ENCODE measurements at regions not wholly inside any gene's neighbourhood (a gene's known extent, or its start where the extent isn't known, plus 50 kb on each side); places are given as distances from the start of the nearest gene placed in this dataset.

DNA sequence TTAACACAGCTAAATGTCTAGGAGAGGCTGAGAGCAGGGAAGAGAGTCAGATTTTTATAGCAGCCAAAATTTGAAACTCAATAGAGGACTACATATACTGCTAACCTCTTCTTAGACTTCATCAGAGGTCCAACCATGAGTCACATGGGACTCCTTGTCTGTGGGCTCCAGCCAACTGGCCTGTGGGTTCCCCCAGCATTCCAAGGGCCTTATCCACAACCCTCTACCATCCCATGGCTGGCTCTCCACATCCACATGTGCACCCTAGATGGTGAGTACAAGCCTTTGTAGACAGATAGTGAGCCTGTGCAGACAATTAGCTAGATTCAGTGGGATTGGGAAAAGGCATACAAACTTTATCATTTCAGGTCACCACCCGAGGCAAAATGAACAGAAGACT, 901.9 kb upstream of the ZEB2 start:
- TF ChIP-seq, protein P1, sequence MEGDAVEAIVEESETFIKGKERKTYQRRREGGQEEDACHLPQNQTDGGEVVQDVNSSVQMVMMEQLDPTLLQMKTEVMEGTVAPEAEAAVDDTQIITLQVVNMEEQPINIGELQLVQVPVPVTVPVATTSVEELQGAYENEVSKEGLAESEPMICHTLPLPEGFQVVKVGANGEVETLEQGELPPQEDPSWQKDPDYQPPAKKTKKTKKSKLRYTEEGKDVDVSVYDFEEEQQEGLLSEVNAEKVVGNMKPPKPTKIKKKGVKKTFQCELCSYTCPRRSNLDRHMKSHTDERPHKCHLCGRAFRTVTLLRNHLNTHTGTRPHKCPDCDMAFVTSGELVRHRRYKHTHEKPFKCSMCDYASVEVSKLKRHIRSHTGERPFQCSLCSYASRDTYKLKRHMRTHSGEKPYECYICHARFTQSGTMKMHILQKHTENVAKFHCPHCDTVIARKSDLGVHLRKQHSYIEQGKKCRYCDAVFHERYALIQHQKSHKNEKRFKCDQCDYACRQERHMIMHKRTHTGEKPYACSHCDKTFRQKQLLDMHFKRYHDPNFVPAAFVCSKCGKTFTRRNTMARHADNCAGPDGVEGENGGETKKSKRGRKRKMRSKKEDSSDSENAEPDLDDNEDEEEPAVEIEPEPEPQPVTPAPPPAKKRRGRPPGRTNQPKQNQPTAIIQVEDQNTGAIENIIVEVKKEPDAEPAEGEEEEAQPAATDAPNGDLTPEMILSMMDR (IDR thresholded peaks at IDR 0.05; ENCODE audit: control insufficient read depth, insufficient read depth, low read depth, low read length, missing control alignments), result no peak
- peak; percentile 2 for DNase-seq (ENCODE audit: low read depth)
- no peak overlapping the region for H3K4me3 ChIP-seq (ENCODE audit: control insufficient read depth, low read depth, low read length)

DNA sequence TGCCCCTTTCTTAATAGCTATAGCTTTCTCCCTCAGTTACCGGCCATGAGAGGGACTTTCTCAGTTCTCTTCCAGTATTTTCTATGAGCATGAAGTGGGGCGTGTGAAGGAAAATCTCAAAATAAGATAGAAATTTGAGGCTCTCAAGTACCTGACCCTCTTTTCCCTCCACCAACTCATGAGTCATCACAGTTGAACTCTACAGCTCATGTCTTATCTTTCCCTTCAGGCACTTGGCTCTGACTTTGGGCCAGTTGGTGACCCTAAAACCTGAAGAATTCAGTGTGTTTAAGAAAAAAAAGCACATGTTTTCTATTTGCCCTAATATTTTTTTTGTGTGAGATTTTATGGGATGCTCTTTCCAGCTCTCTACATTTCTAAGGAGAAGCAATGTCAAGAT, 896.7 kb upstream of the ZEB2 start:
- no peak overlapping the region for H3K4me3 ChIP-seq (ENCODE audit: control insufficient read depth, low read depth, low read length)
- TF ChIP-seq, protein P1 (IDR thresholded peaks at IDR 0.05; ENCODE audit: control insufficient read depth, insufficient read depth, low read depth, low read length, missing control alignments), result no peak
- DNase-seq (ENCODE audit: low read depth), result no peak

DNA sequence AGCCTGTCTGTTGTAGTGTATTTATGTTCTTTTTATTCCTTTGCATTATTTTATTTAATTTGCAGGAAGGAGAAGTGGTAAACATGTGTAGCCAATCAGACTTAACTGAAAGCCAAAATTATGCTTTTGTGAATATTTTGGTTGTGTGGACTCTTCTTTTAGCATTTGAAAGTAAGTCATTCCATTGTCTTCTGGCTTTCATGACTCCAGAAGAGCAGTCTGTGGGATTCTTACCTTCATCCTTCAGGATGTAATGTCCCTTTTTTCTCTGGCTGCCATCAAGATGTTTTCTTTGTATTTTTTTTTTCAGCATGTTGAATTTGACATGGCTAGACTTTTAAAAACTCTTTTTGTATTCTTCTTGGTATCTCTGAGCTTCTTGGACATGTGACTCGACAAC, 895.2 kb upstream of the ZEB2 start:
- no peak overlapping the region for H3K4me3 ChIP-seq (ENCODE audit: control insufficient read depth, low read depth, low read length)
- TF ChIP-seq, protein P1 (IDR thresholded peaks at IDR 0.05; ENCODE audit: control insufficient read depth, insufficient read depth, low read depth, low read length, missing control alignments), result no peak
- no peak for DNase-seq (ENCODE audit: low read depth)

DNA sequence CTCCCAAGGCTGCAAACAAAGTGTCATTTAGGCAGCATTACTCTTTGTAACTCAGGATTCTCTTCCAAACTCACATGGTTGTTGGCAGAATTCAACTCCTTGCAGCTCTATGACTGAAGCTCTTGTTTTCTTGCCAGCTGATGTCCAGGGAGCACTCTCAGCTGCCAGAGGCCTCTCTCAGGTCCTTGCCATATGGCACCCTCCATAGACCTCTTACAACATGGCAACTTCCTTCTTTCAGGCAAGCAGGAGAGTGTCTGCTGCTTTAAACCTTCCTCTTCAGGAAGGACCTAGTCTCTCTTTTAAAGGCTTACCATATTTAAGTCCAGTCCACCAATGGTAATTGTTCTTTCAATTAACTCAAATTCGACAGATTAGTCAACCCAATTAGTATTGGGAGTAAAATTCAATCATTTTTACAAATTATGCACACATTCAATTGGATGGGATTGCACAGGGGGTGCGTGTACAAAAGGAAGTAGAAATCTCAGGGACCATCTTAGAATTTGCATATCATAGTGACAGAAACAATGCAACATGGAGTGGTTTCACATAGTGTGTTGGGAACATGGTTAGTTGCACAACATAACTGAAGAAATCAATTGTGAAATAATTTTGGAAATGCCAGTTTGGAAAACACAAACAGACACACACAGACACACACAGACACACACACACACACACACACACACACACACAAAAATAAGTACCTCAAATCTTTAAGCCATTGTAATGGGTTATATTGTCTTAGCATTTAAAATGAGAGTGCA, 893.5 kb upstream of the ZEB2 start:
- no peak for DNase-seq (ENCODE audit: low read depth)
- H3K4me3 ChIP-seq (ENCODE audit: control insufficient read depth, low read depth, low read length), result no peak overlapping the region
- TF ChIP-seq, protein P1 (IDR thresholded peaks at IDR 0.05; ENCODE audit: control insufficient read depth, insufficient read depth, low read depth, low read length, missing control alignments), result no peak

DNA sequence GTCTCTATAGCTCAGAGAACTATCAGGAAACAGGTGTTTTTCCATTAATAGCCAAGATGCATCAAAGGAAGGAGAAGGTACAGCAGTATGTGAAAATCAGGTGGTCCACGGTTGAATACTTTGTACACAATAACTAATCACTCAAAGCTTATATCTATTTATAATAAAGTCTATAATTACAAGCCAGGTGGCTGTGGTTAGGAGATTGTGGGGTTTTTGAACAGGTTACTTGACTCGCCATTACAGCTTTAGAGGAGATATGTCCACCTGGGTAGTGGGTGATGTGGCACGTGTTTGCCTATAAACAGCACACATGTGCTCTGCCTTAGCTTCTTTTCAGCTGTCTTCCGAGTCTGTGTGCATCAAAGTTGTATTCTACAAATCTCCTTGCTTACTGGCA, 892.2 kb upstream of the ZEB2 start:
- TF ChIP-seq, protein P1 (IDR thresholded peaks at IDR 0.05; ENCODE audit: control insufficient read depth, insufficient read depth, low read depth, low read length, missing control alignments), result no peak
- H3K4me3 ChIP-seq (ENCODE audit: control insufficient read depth, low read depth, low read length), result no peak overlapping the region
- DNase-seq (ENCODE audit: low read depth), result no peak

DNA sequence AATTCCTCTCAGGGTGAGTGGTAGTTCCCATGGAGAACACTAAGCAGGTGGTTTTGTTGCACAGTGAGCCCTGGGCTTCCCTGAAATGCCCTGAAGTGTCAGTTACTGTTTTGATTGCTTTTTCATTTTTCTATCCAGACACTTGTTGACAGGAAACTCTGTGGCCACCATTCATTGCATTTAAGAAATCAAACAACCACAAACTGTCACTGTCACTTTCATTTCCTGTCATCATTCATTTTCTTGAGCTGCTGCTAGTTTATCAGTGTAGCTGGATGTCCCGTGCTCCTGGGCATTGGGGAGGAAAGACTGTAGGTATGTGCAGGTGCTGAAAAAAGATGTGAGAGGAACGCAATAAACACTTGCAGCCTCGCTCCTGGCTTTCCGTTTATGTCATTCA, 891.6 kb upstream of the ZEB2 start:
- DNase-seq (ENCODE audit: low read depth), result no peak
- H3K4me3 ChIP-seq (ENCODE audit: control insufficient read depth, low read depth, low read length), result no peak overlapping the region
- TF ChIP-seq, protein P1 (IDR thresholded peaks at IDR 0.05; ENCODE audit: control insufficient read depth, insufficient read depth, low read depth, low read length, missing control alignments), result no peak
